ENCODE measurements at regions not wholly inside any gene's neighbourhood (a gene's known extent, or its start where the extent isn't known, plus 50 kb on each side); places are given as distances from the start of the nearest gene placed in this dataset.

GRCh38 chr2:4673025-4673489 lies 969.7 kb downstream of the DCDC2C start:
- H3K4me3 ChIP-seq (ENCODE audit: low read length), result no peak overlapping the region
- no peaks in the 10 kb centered on the region for H3K36me3 ChIP-seq (ENCODE audit: control insufficient read depth, insufficient read depth, low read length)
- H3K27me3 ChIP-seq (ENCODE audit: control insufficient read depth, insufficient read depth, low read length), result no peaks in the 10 kb centered on the region

GRCh38 chr2:4674007-4674406 lies 970.6 kb downstream of the DCDC2C start:
- Histone ChIP-seq H3K4me1 (ENCODE audit: control insufficient read depth, insufficient read depth, low read length) (no peaks in the 10 kb centered on the region), H3K27me3 (ENCODE audit: control insufficient read depth, insufficient read depth, low read length) (no peaks in the 10 kb centered on the region), H3K9me3 (ENCODE audit: control insufficient read depth, low read length) (no peaks in the 10 kb centered on the region), H3K4me3 (ENCODE audit: low read length) (no peak overlapping the region), H3K9ac (ENCODE audit: low read length) (no peak overlapping the region), H3K36me3 (ENCODE audit: control insufficient read depth, insufficient read depth, low read length) (no peaks in the 10 kb centered on the region)

More at GRCh38 chr2:4673025-4673489, 969.7 kb downstream of the DCDC2C start:
- Histone ChIP-seq H3K9me3 (ENCODE audit: control insufficient read depth, low read length) (no peaks in the 10 kb centered on the region), H3K9ac (ENCODE audit: low read length) (no peak overlapping the region), H3K4me1 (ENCODE audit: control insufficient read depth, insufficient read depth, low read length) (no peaks in the 10 kb centered on the region)

- Histone ChIP-seq H3K36me3 (ENCODE audit: control insufficient read depth, insufficient read depth, low read length) (no peaks in the 10 kb centered on the region), H3K4me1 (ENCODE audit: control insufficient read depth, insufficient read depth, low read length) (no peaks in the 10 kb centered on the region), H3K4me3 (ENCODE audit: low read length) (no peak overlapping the region), H3K9ac (ENCODE audit: low read length) (no peak overlapping the region), H3K9me3 (ENCODE audit: control insufficient read depth, low read length) (no peaks in the 10 kb centered on the region), H3K27me3 (ENCODE audit: control insufficient read depth, insufficient read depth, low read length) (no peaks in the 10 kb centered on the region)
Measured at GRCh38 chr2:4675295-4675694, 971.9 kb downstream of the DCDC2C start.

GRCh38 chr2:4678927-4679326 lies 975.6 kb downstream of the DCDC2C start:
- Histone ChIP-seq H3K36me3 (ENCODE audit: control insufficient read depth, insufficient read depth, low read length) (no peaks in the 10 kb centered on the region), H3K9me3 (ENCODE audit: control insufficient read depth, low read length) (no peaks in the 10 kb centered on the region), H3K4me3 (ENCODE audit: low read length) (no peak overlapping the region), H3K27me3 (ENCODE audit: control insufficient read depth, insufficient read depth, low read length) (no peaks in the 10 kb centered on the region), H3K9ac (ENCODE audit: low read length) (no peak overlapping the region), H3K4me1 (ENCODE audit: control insufficient read depth, insufficient read depth, low read length) (no peaks in the 10 kb centered on the region)

DNA sequence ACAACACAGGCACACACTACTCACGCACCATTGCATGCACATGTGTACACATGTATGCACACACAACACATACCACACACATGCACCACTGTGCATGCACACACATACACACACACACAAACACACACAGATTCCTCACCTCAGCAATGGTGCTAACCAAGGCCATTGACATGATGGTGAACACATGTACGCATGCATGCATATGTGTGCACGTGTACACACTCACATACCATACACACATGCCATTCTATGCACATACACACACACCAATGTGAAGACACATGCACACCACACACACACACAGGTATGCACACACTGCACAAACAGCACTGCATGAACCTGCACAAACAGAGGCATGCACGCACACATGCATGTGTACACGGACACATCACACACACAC lies 976.0 kb downstream of the DCDC2C start:
- no peaks in the 10 kb centered on the region for H3K4me1 ChIP-seq (ENCODE audit: control insufficient read depth, insufficient read depth, low read length)
- H3K9ac ChIP-seq (ENCODE audit: low read length), result no peak overlapping the region
- no peaks in the 10 kb centered on the region for H3K9me3 ChIP-seq (ENCODE audit: control insufficient read depth, low read length)
- H3K4me3 ChIP-seq (ENCODE audit: low read length), result no peak overlapping the region
- H3K36me3 ChIP-seq (ENCODE audit: control insufficient read depth, insufficient read depth, low read length), result no peaks in the 10 kb centered on the region
- no peaks in the 10 kb centered on the region for H3K27me3 ChIP-seq (ENCODE audit: control insufficient read depth, insufficient read depth, low read length)

GRCh38 chr2:4684921-4685320 lies 981.5 kb downstream of the DCDC2C start:
- Histone ChIP-seq H3K27me3 (ENCODE audit: control insufficient read depth, insufficient read depth, low read length) (no peaks in the 10 kb centered on the region), H3K4me1 (ENCODE audit: control insufficient read depth, insufficient read depth, low read length) (no peaks in the 10 kb centered on the region), H3K4me3 (ENCODE audit: low read length) (no peak overlapping the region), H3K36me3 (ENCODE audit: control insufficient read depth, insufficient read depth, low read length) (no peaks in the 10 kb centered on the region), H3K9ac (ENCODE audit: low read length) (no peak overlapping the region), H3K9me3 (ENCODE audit: control insufficient read depth, low read length) (no peaks in the 10 kb centered on the region)

DNA sequence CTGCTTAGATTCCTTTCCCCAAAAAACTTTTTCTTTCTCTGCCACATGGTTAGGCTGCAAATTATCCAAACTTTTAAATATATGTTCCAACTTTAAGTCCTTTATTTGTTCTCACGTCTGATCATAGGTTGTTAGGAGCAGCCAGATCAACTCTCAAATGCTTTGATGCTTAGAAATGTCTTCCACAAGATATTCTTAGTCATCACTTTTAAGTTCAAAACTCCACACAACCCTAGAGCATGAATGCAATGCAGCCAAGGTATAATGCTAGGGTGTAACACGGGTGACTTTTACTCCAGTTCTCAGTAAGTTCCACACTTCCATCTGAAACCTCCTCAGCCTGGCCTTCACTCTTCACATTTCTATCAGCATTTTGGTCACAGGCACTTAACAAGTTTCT lies 987.5 kb downstream of the DCDC2C start:
- Histone ChIP-seq H3K4me3 (ENCODE audit: low read length) (no peak overlapping the region), H3K27me3 (ENCODE audit: control insufficient read depth, insufficient read depth, low read length) (no peaks in the 10 kb centered on the region), H3K9ac (ENCODE audit: low read length) (no peak overlapping the region), H3K4me1 (ENCODE audit: control insufficient read depth, insufficient read depth, low read length) (no peaks in the 10 kb centered on the region), H3K9me3 (ENCODE audit: control insufficient read depth, low read length) (no peaks in the 10 kb centered on the region), H3K36me3 (ENCODE audit: control insufficient read depth, insufficient read depth, low read length) (no peaks in the 10 kb centered on the region)

DNA sequence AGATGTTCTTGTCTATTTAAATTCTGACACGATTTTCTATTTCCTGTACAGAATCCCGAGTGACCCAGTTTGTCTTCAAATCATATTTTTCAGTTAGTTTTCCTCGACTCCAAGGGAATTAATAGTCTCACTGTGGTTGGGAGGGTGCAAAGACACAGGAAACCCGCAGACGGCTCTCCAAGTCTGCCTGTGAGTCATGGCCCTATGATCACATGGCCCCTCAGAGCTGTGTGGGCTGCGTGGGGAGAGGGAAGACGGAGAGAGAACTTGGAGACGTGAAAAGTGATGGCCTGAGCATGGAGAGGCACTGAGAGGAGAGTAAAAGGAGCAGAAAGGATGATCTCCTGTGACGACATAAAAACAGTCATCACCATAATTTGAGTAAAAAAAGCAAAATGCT lies 989.9 kb downstream of the DCDC2C start:
- no peak overlapping the region for H3K9ac ChIP-seq (ENCODE audit: low read length)
- H3K27me3 ChIP-seq (ENCODE audit: control insufficient read depth, insufficient read depth, low read length), result no peaks in the 10 kb centered on the region
- H3K4me1 ChIP-seq (ENCODE audit: control insufficient read depth, insufficient read depth, low read length), result no peaks in the 10 kb centered on the region
- no peaks in the 10 kb centered on the region for H3K36me3 ChIP-seq (ENCODE audit: control insufficient read depth, insufficient read depth, low read length)
- H3K4me3 ChIP-seq (ENCODE audit: low read length), result no peak overlapping the region
- H3K9me3 ChIP-seq (ENCODE audit: control insufficient read depth, low read length), result no peaks in the 10 kb centered on the region

DNA sequence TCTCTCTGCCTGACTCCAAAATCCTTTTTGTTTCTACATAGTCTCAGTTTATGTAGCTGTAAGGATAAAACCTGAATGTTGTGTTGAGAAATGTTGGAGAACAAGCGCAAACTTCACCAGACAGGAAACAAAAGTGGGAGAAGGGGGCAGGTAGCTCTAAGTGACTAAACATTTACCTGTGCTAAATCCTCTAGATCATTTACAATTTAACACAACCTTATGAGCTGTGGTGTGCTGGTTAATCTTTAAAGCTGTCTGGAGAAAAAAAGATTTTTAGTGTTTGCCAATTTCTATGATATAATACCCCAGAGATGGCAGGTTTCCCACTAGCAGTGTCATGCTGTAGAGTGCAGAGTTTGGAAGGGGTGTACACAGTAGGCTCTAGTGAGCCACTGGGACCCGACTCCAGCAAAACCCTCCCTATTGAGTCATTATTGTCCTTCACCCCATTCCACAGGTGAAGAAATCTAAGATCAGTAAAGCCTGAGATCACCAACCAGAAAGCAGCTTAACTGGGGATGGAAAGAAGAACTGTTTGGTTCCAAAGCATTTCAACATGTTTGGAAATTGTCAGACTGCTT lies 992.0 kb downstream of the DCDC2C start:
- Histone ChIP-seq H3K9ac (ENCODE audit: low read length) (no peak overlapping the region), H3K4me3 (ENCODE audit: low read length) (no peak overlapping the region), H3K9me3 (ENCODE audit: control insufficient read depth, low read length) (no peaks in the 10 kb centered on the region), H3K4me1 (ENCODE audit: control insufficient read depth, insufficient read depth, low read length) (no peaks in the 10 kb centered on the region), H3K27me3 (ENCODE audit: control insufficient read depth, insufficient read depth, low read length) (no peaks in the 10 kb centered on the region), H3K36me3 (ENCODE audit: control insufficient read depth, insufficient read depth, low read length) (no peaks in the 10 kb centered on the region)

- Histone ChIP-seq H3K4me1 (ENCODE audit: control insufficient read depth, insufficient read depth, low read length) (no peaks in the 10 kb centered on the region), H3K9me3 (ENCODE audit: control insufficient read depth, low read length) (no peaks in the 10 kb centered on the region), H3K9ac (ENCODE audit: low read length) (no peak overlapping the region), H3K4me3 (ENCODE audit: low read length) (no peak overlapping the region), H3K27me3 (ENCODE audit: control insufficient read depth, insufficient read depth, low read length) (no peaks in the 10 kb centered on the region), H3K36me3 (ENCODE audit: control insufficient read depth, insufficient read depth, low read length) (no peaks in the 10 kb centered on the region)
Measured at GRCh38 chr2:4715065-4715464, 977.1 kb upstream of the SOX11 start.

DNA sequence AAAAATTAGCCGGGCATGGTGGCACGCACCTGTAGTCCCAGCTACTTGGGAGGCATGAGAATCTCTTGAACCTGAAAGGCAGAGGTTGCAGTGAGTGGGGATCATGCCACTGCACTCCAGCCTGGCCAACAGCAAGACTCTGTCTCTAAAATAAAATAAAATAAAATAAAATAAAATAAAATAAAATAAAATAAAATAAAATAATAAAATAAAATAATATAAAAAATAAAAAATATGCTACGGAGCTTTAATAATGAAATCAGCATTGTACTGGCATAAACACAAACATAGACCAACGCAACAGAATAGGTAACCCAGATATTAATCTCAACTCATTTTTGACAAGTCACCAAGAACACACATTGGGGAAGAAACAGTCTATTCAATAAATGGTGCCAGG lies 973.4 kb upstream of the SOX11 start:
- Histone ChIP-seq H3K9me3 (ENCODE audit: control insufficient read depth, low read length) (no peaks in the 10 kb centered on the region), H3K4me1 (ENCODE audit: control insufficient read depth, insufficient read depth, low read length) (no peaks in the 10 kb centered on the region), H3K4me3 (ENCODE audit: low read length) (no peak overlapping the region), H3K27me3 (ENCODE audit: control insufficient read depth, insufficient read depth, low read length) (no peaks in the 10 kb centered on the region), H3K9ac (ENCODE audit: low read length) (no peak overlapping the region), H3K36me3 (ENCODE audit: control insufficient read depth, insufficient read depth, low read length) (no peaks in the 10 kb centered on the region)

GRCh38 chr2:4725618-4726017 lies 966.6 kb upstream of the SOX11 start:
- Histone ChIP-seq H3K36me3 (ENCODE audit: control insufficient read depth, insufficient read depth, low read length) (no peaks in the 10 kb centered on the region), H3K9ac (ENCODE audit: low read length) (no peak overlapping the region), H3K27me3 (ENCODE audit: control insufficient read depth, insufficient read depth, low read length) (no peaks in the 10 kb centered on the region), H3K4me1 (ENCODE audit: control insufficient read depth, insufficient read depth, low read length) (no peaks in the 10 kb centered on the region), H3K9me3 (ENCODE audit: control insufficient read depth, low read length) (no peaks in the 10 kb centered on the region), H3K4me3 (ENCODE audit: low read length) (no peak overlapping the region)

GRCh38 chr2:4732560-4732959 lies 959.6 kb upstream of the SOX11 start:
- H3K9ac ChIP-seq (ENCODE audit: low read length), result no peak overlapping the region
- no peaks in the 10 kb centered on the region for H3K27me3 ChIP-seq (ENCODE audit: control insufficient read depth, insufficient read depth, low read length)
- H3K4me1 ChIP-seq (ENCODE audit: control insufficient read depth, insufficient read depth, low read length), result no peaks in the 10 kb centered on the region
- no peaks in the 10 kb centered on the region for H3K9me3 ChIP-seq (ENCODE audit: control insufficient read depth, low read length)
- H3K36me3 ChIP-seq (ENCODE audit: control insufficient read depth, insufficient read depth, low read length), result no peaks in the 10 kb centered on the region
- no peak overlapping the region for H3K4me3 ChIP-seq (ENCODE audit: low read length)

All from mucosa of stomach (tissue), 1 donor.